D721Med (cell line): ENCODE measurements at regions not wholly inside any gene's neighbourhood (a gene's known extent, or its start where the extent isn't known, plus 50 kb on each side); places are given as distances from the start of the nearest gene placed in this dataset.

Source experiments
- DNase-seq: peaks from one replicate; pipeline ENCODE4 v3.0.0; 2011; ENCODE audit warnings: low spot score; ENCODE audit not compliant: insufficient read length
- FAIRE-seq: peaks from 2 replicates; lab custom pipeline; 2011; peaks lifted over from hg19 to GRCh38; lab: Jason Lieb, UNC
- CTCF ChIP-seq: IDR thresholded peaks from 2 replicates; pipeline ENCODE4 v1.5.1; 2012; ENCODE audit warnings: mild to moderate bottlenecking, control low read depth; ENCODE audit not compliant: insufficient read depth; ENCODE audit errors: missing control alignments

GRCh38 chr1:165073185-165074007 is 283.1 kb downstream of the LMX1A start:
- TF ChIP-seq CTCF = peak; percentile 96
- DNase-seq (peak; percentile 21), FAIRE-seq (peak; percentile 90)

- no peak for FAIRE-seq
- TF ChIP-seq CTCF = no peak
- no peak for DNase-seq
These were observed 285.8 kb downstream of the LMX1A start for GRCh38 chr1:165070675-165071074.

- no peak for TF ChIP-seq CTCF
- FAIRE-seq = no peak
- DNase-seq = no peak
These were observed 286.7 kb downstream of the LMX1A start for GRCh38 chr1:165069829-165070228.

- no peak for FAIRE-seq
- no peak for DNase-seq
- no peak for TF ChIP-seq CTCF
These were observed 287.8 kb downstream of the LMX1A start for GRCh38 chr1:165068741-165069140.

GRCh38 chr1:165067829-165068228 is 288.7 kb downstream of the LMX1A start:
- DNase-seq = no peak
- TF ChIP-seq CTCF = no peak
- no peak for FAIRE-seq

- no peak for FAIRE-seq
- TF ChIP-seq CTCF = no peak
- DNase-seq = no peak
These were observed 293.1 kb downstream of the LMX1A start for GRCh38 chr1:165063181-165063965.

- TF ChIP-seq CTCF = no peak
- no peak for DNase-seq
- no peak for FAIRE-seq
These were observed 294.2 kb downstream of the LMX1A start for GRCh38 chr1:165062346-165062745.
